GM19239 (cell line): ENCODE measurements at regions not wholly inside any gene's neighbourhood (a gene's known extent, or its start where the extent isn't known, plus 50 kb on each side); places are given as distances from the start of the nearest gene placed in this dataset.
"Not testable (repeated sequence)": the region's sequence is repeated elsewhere in the genome, so short reads cannot be mapped to it uniquely, and the experiment has no call there.

Experiments
- DNase-seq: peaks from one replicate; pipeline ENCODE4 v3.0.0; 2011; ENCODE audit warnings: low spot score; ENCODE audit not compliant: insufficient read length
- FAIRE-seq: peaks from 2 replicates; lab custom pipeline; 2011; peaks lifted over from hg19 to GRCh38; lab: Jason Lieb, UNC

- FAIRE-seq: no peak
Observed at GRCh38 chr6:84635081-84635761, 129.2 kb downstream of the TBX18 start.

GRCh38 chr6:84633771-84634170 lies 130.6 kb downstream of the TBX18 start:
- no peak for DNase-seq
- no peak for FAIRE-seq

More at GRCh38 chr6:84635081-84635761, 129.2 kb downstream of the TBX18 start:
- no peak for DNase-seq

- not testable (repeated sequence) for FAIRE-seq
Observed at GRCh38 chr6:84626527-84626926, 137.9 kb downstream of the TBX18 start.

GRCh38 chr6:84625506-84625905 lies 138.9 kb downstream of the TBX18 start:
- DNase-seq: no peak
- FAIRE-seq: no peak

More at GRCh38 chr6:84626527-84626926, 137.9 kb downstream of the TBX18 start:
- DNase-seq: not testable (repeated sequence)

GRCh38 chr6:84623956-84624680 lies 140.3 kb downstream of the TBX18 start:
- no peak for DNase-seq
- no peak for FAIRE-seq

- no peak for FAIRE-seq
- DNase-seq: no peak
Observed at GRCh38 chr6:84618836-84619235, 145.6 kb downstream of the TBX18 start.

- no peak for DNase-seq
- FAIRE-seq: no peak
Observed at GRCh38 chr6:84618046-84618752, 146.2 kb downstream of the TBX18 start.

GRCh38 chr6:84615987-84616386 lies 148.4 kb downstream of the TBX18 start:
- no peak for FAIRE-seq
- DNase-seq: no peak

- FAIRE-seq (no peak), DNase-seq (no peak)
Observed at GRCh38 chr6:84615113-84615850, 149.1 kb downstream of the TBX18 start.

- no peak for DNase-seq
- FAIRE-seq: no peak
Observed at GRCh38 chr6:84606860-84607259, 157.5 kb downstream of the TBX18 start.

GRCh38 chr6:84605298-84605697 lies 159.1 kb downstream of the TBX18 start:
- FAIRE-seq: no peak
- DNase-seq: no peak

- FAIRE-seq: no peak
- DNase-seq: no peak
Observed at GRCh38 chr6:84601366-84601765, 163.0 kb downstream of the TBX18 start.

- no peak for DNase-seq
- no peak for FAIRE-seq
Observed at GRCh38 chr6:84599991-84600390, 164.4 kb downstream of the TBX18 start.

- DNase-seq: no peak
- no peak for FAIRE-seq
Observed at GRCh38 chr6:84597238-84597875, 167.0 kb downstream of the TBX18 start.

GRCh38 chr6:84596488-84596887 lies 167.9 kb downstream of the TBX18 start:
- no peak for FAIRE-seq
- DNase-seq: no peak

- no peak for FAIRE-seq
Observed at GRCh38 chr6:84588697-84589080, 175.7 kb downstream of the TBX18 start.

GRCh38 chr6:84587994-84588696 lies 176.3 kb downstream of the TBX18 start:
- not testable (repeated sequence) for FAIRE-seq, DNase-seq

More at GRCh38 chr6:84588697-84589080, 175.7 kb downstream of the TBX18 start:
- no peak for DNase-seq

GRCh38 chr6:84587202-84587940 lies 177.0 kb downstream of the TBX18 start:
- not testable (repeated sequence) for FAIRE-seq, DNase-seq

GRCh38 chr6:84583784-84584183 lies 180.6 kb downstream of the TBX18 start:
- DNase-seq (no peak), FAIRE-seq (no peak)
